CMK (cell line): ENCODE measurements at regions not wholly inside any gene's neighbourhood (a gene's known extent, or its start where the extent isn't known, plus 50 kb on each side); places are given as distances from the start of the nearest gene placed in this dataset.
"Not testable (repeated sequence)": the region's sequence is repeated elsewhere in the genome, so short reads cannot be mapped to it uniquely, and the experiment has no call there.

ENCODE experiments used
- DNase-seq: peaks from one replicate; pipeline ENCODE4 v3.0.0-alpha.2; 2010; ENCODE audit warnings: low read depth

DNA sequence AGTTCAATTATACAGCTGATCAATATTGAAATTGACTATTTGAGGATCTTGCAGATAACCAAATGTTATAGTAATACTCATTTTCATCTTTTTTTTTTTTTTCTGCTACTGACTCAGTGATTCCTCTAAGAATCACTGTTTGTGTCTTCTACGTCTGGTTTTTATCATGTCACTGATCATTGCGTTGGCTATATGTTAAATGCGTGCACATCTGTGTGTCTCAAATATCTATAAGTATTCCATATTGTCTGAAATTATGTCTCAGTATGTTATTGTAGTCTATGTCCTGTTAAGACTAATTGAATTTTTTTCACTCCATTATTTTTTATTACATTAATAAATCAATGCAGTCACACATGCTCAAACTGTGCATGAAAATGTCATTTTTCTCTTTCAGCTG, 200.5 kb downstream of the PCDH20 start:
- DNase-seq = no peak

DNA sequence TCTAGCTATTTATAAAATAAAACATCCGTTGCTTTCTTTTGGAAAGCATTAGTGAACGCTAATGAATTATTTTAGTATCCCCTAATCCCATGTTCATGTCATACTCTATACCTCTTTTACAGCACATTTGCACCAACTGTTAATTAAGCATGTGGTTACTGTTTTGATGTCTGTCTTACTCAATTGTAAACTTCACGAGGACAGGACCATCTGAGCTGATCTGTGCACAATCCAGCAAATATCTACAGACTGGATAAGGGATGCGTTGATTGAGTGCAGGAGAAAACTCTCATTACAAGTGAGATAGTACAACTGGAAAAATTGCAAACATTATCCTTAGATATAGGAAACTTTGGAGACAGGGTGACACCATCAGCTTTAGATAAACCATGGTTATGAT, 201.1 kb downstream of the PCDH20 start:
- no peak for DNase-seq

DNA sequence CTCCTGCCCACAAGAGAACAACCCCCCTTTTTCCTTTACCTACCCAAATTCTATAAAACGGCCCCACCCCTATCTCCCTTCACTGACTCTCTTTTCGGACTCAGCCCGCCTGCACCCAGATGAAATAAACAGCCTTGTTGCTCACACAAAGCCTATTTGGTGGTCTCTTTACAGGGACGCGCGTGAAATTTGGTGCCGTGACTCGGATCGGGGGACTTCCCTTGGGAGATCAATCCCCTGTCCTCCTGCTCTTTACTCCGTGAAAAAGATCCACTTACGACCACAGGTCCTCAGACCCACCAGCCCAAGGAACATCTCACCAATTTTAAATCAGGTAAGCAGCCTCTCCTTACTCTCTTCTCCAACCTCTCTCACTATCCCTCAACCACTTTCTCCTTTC, 209.8 kb downstream of the PCDH20 start:
- DNase-seq = not testable (repeated sequence)

DNA sequence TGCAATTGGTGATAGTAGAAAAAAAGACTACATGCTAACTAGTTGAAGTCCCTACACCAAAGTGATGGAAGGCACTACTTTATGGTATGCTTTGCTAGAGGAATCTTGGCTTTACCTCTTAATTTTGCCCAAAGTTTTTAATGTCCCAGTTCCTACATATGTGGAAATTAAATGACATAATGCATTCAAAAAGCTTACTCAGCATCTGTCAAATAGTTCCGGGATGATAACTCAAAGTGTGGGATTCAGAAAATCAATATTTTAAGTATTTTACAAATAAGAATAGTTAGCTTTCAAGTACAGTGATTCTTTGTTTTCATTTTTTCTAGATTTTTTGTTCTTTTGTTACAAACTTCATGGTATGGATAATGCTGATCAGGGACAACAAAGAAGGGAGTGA, 211.6 kb downstream of the PCDH20 start:
- no peak for DNase-seq

DNA sequence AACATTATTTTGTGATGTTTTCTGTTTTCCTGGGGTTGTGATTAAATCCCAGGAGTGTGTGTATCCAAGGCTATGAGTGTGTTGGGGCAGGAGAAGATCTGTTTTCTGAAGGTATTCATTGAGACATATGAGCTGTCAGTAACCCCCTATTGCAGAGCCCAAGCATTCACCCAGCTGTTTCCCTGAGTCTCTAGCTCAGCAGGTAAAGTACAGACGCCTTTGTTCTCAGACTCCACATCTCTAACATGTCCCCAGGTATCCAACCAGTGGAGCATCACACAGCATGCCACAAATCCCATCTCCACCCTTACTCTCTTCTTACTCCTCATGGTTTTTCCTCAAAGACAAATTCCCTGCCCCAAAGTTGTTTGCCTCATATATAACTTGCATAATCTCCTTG, 213.6 kb downstream of the PCDH20 start:
- DNase-seq = no peak

DNA sequence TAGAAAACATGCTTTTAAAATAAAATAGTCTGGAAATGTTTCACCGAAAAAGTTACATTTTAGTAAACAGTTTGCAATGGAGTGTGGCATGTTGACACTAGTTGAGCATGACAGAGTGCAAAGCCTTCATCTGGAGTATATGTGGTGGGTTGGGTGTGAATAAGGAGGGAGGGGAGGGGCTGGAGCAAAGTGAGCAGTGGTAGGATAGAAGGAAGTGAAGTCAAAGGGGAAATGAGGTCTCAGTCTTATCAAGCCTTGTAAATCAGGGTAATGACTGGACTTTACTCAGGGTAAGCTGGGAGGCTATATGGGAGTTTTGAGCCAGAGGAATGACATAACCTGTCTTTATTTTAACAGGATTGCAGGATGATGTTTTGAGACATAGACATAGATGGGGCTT, 222.8 kb downstream of the PCDH20 start:
- DNase-seq = peak; percentile 2

DNA sequence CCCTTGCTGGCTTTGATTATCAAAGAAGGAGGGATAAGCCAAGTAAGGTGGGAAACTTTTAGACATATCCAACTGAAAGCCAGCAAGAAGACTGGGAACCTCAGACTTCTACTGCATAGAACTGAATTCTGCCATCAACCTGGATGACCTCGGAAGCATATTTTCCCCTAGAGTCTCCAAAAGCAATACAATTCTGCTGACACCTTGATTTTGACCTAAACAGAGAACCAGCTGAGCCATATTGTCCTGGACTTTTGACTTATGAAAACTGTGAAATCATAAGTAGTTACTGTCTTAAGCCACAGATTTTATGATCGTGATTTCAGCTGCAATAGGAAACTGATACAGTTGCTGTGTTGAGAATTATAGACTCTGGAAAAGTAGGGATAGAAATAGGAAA, 227.6 kb downstream of the PCDH20 start:
- no peak for DNase-seq

DNA sequence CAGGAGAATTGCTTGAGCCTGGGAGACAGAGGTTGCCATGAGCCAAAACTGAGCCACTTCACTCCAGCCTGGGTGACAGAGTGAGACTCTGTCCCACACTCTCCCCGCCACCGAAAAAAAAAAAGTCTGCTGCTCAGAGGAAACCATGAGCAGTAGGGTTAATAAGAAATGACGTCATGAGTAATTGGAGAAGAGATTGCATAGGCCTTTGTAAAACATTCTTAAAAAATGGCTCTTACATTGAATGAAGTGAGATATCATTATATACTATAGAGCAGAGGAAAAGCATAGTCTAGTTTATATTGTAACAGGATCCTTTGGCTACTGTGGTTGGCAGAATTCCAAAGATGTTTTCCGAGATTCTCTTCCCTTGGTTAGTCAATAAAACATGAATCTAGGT, 228.2 kb downstream of the PCDH20 start:
- DNase-seq = no peak

DNA sequence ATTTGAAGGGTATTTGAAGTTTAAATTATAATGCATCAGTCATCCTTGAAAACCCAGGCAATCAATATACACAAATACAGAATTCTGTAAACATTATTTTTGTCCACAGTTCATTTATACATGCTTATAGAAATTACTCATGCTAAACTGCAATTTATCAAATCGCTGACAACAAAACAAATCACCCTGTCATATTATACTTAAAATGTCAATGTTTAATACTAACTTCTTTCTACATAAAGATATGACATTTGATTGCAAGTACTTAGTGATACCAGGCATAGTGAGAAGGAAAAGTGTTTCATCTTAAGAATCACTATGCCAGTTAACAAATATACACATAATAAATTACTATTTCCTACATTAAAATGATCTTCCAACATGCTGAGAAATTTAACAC, 232.0 kb downstream of the PCDH20 start:
- no peak for DNase-seq

DNA sequence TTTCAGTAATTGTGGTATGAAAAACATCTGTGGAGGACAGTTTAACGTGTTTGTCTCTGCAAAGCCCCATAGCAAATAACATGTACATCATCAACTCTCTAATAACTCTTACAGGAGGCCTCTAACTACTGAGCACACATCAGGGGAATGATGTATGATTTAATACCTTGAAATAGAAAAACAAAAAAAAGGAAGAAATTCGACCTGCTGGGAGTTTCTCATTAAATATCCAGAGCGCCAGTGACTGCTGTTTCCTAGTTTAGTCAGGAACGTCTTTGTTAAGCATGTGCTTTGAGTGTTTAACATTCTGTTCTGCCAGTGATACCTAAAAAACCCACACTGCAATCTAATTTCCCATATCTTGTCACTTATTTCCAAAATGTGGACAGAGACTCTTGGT, 235.4 kb downstream of the PCDH20 start:
- DNase-seq = no peak

DNA sequence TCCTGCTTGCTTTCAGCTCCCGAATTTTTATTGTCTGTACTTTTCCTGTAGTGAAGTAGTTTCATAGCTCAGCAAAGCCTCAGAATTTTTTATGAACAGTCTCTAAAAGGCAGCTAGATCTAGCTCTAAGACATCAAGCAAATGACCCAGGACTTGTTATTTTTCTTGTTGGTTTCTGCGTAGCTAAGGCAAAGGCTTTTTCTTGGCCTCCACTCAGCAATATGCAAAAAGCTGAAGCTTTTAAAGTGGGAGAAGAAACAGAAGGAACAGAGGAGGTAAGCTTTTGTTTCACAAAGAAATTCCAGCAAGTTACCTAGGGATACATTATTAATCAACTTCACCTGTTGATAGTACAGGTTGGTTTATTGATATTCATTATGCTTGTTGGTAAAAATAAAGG, 235.9 kb downstream of the PCDH20 start:
- DNase-seq = no peak

DNA sequence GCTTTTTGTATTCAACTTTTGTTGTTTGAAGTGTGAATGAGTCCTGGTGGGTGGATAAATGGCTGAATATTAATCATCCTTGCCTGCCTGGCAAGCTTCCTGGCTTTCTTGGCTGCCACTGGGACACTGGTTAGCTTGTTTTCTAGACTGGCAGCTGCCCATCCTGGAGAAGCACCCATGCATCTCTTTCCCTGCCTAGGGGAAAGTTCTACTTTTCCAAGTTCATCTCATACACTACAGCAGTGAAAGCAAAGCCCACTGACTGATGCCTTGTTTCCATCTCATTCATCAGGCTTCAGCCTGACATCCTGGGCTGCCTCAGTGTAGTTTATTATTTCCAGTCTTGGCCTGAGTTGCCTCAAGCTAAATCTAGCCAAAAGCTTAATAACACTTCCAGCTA, 244.8 kb downstream of the PCDH20 start:
- DNase-seq = no peak

DNA sequence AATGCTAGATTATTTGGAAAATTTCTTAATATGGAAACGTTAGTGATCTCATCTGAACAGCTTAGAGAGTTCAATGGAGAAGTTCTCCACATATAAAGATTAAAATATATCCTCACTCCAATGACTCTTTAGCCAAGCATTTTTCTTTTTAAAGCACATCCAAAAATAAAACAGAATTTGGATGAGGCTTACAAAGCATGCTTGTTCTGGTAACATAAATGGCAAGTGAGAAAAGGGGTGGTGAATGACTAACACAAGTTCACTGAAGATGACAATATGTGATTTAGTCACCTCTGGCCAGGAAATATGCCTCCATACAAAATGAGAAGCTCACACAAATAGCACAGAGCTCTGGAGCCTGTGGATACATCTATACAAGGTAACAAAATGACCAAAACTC, 253.0 kb downstream of the PCDH20 start:
- no peak for DNase-seq

DNA sequence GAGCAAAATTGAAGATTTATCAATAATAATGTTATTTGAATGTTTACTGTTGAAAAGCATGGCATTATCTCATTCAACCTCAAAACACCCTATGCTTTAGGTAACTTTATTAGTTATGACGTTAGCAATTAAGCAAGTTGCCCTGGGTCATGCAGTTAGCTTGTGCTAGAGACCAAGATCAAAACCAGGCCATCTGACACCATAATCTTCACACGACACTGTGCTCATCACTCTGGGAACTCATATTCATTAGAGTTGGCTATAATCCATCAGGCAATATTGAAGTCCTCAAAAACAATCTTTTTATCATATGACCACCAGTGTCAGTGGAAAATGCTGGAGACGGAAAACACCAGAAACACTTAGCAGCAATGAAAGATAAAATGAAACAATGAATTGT, 253.5 kb downstream of the PCDH20 start:
- DNase-seq = no peak

DNA sequence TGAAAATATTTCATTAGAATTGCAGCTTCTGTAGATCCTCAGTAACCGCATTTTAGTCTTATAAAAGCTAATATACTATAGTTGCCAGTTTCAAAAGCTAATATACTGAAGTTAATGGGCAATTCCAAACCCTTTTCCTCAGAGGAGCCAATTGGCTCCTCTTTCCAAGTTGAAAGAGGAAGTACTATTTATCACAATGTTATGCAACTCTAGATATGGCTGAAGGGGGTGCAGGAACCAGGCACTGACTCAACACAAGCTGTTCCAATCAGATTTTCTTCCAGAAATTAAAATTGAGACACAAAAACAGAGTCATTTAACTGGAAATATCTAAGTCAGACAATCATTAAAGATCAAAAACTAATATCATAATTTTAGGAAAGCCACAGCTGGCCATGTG, 258.9 kb downstream of the PCDH20 start:
- DNase-seq = no peak

DNA sequence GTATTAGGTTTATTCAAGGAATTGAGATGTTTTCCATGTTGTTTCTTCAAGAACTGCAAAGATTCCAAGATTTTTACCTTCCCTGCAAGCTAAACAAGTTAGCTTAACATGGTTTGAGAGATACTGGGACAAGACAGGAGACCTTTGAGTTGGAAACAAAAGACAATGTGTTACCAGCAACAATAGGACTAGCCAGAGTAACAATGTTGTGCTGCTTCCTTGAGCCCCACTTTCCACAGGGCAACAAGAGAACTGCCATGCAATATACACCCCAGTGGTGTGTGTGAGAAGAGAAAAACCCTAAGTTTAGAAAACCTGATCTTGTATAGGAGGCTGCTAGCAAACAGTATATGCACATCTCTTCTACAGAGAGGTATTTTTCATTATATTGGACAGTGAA, 264.6 kb downstream of the PCDH20 start:
- no peak for DNase-seq

DNA sequence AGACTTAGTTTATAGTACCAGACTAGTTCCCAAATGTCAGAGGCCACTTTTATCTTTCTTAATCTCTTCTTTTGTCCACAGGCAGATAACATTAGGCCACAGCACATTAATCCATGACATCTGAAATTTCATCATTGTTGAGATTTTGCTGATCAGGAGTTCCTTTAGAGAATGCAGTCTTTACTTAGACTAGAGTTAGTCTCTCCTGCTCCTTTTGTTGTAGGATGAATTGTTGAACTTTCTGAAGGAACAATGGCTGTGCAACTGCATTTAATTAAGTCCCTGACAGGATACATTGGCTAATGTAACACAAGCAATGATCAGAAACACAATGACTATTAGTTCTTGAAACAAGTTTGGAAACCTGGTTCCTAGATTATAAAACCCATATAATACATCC, 266.3 kb downstream of the PCDH20 start:
- DNase-seq = no peak

DNA sequence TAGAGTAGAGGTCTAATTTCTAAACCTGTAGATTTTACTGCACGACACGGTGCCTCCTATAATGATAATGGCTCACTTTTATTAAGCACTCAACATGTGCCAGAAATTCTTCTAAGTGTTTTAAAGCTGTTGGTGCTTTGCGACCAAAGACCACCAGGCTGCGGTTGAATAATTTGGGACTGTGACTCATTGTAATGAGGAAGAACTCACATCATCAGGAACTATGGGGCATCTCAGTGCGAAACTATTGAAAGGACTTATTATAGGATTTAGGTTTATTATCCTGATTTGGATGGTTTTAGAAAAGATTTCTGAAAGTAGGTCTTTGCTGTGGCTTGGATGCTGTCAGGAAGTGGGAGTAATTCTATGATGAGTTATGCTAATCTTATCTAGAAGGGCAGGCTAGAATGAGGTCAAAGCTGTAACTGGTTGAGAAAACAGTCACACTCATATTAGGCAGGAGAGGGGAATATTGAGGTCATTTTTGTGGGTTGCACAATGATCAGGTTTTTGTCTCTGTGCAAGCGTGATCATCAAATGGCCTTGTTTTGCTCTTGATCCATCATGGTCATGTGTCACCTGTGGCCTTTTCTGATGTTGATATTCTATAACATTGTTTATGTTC, 266.8 kb downstream of the PCDH20 start:
- peak; percentile 81 for DNase-seq

DNA sequence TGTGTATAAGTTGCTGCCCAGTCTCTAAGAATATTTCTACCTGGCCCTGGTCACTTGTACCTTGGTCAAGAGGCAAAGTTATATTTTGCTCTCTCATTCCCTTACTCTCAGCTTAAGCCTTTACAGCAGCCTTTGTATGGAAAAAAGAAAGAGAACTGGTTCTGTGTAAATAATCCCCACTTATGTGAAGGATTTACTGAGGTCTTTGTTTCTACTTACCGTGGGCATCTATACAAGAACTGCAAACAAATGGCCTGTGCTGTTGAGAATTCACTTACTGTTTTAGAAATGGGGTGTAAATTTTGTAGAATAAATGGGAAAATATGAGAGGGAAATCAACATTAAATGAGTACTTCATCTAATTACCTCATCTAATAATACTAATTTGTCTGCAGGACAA, 267.4 kb downstream of the PCDH20 start:
- no peak for DNase-seq

DNA sequence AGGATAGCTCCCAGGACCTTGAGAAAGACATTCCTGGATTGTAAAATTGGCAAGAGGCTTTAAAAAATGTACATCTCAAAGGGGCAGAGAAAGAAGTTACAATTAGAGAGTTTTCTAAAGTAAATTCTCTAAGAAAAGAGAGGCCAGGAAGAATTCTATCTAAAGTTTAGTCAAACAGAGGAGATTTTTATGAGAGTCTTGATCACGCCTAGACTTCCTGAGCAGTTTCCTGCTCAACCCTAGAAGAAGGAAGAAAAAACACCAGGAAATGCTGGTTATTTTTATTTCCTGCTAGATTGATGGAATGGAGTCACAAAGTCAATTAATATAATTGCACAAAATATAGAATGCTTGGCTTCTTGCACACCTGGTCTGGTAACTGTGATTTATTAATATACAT, 269.1 kb downstream of the PCDH20 start:
- DNase-seq = no peak

DNA sequence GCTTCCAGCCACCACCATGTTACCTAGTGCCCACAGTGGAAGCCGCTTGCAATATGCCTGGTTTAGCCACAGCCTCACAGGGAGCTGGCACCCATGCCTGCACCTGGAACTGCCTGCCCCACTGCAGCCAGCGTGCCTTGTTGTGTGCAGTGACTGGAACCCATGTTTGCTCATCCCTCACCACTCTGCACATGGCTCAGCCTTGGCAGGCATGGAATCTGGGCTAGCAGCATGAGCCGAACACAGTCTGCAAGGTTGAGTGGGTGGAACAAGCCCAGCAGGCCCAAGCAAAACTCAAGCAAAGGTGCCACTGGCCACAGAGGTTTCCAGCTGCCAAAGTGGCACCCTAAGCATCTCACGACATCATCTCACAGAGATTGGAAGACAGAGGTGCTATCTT, 269.5 kb downstream of the PCDH20 start:
- no peak for DNase-seq

DNA sequence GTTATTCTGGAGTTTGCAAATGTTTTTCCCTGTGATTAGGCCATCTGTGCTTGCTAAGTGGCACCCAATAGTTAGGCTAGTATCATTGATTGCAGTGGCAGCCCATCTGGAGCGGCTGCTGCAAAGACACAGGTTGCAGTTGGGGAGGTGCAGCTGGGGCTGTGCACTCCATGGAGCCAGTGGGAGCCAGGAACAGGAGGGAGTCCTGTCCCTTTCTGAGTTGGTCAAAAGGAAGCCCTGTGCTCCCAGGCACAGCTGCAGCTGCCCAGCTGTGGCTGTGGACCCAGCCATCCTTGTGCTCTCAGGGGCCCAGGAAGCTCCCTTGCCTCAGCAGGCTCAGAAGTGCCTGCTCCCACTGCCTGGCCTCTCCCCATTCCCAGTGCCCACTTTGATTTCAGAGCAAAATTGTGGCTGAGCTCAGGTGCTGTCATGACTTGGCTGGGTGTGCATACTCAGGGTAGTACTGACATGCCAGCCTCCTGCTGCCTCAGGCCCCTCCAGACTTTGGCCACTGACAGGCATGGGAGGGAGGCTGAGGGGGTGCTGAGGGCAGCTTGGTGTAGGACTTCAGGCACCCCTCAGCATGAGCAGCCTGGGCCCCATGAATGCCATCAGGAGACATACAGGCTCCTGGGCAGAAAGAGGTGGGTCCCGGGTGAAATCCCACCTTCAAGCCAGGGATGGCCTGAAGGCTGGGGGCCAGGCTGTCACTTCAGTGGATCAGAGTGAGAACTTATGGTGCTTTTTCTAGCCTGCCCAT, 270.6 kb downstream of the PCDH20 start:
- no peak for DNase-seq

DNA sequence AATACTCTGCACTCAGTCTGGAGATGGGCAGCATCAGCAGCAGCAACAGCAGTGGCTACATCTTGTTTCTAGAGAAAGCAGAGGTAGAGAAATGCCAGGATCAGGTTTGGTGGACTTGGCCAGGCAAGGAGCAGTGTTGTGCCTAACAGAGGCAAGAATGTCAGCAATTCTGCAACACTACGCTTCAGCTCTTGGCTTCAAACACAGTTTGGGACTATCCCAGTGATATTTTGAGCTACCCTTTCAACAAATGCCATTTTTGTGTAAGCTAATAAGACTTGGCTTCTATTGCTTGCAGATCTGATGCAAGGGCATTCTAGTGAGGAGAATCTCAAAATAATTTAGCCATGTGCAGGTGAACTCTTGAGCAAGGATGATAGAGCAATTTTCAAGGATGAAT, 271.3 kb downstream of the PCDH20 start:
- no peak for DNase-seq

DNA sequence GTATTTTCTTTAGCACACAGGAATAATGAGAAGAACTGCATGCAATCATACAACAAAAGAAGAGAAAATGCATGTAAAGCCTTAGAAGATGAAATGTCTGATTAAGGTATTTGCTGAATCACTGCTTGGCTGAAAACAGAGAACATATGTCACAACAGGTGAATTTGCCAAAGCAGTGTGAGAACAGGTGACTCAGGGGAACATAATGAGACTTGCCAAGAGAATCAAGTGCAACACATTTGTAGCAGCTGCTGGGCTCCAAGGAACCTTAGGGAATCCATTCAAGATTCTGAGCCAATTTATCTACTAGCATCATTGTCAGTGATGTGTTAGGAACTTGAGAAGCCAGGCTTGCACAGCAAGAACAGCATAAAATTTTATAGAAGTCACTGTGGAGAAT, 273.1 kb downstream of the PCDH20 start:
- no peak for DNase-seq
